GM12891 (cell line): ENCODE measurements at regions not wholly inside any gene's neighbourhood (a gene's known extent, or its start where the extent isn't known, plus 50 kb on each side); places are given as distances from the start of the nearest gene placed in this dataset.

Source experiments
- DNase-seq: peaks from one replicate; pipeline ENCODE4 v3.0.0; 2011; ENCODE audit warnings: low spot score; ENCODE audit not compliant: insufficient read length
- FAIRE-seq: peaks from 2 replicates; lab custom pipeline; 2011; peaks lifted over from hg19 to GRCh38; lab: Jason Lieb, UNC
- PAX5 ChIP-seq: IDR thresholded peaks from 2 replicates; pipeline ENCODE4 v1.6.1; 2011; ENCODE audit warnings: low read length, moderate library complexity, mild to moderate bottlenecking; ENCODE audit not compliant: insufficient read depth, severe bottlenecking
- POLR2A ChIP-seq: IDR thresholded peaks from 2 replicates; pipeline ENCODE4 v1.6.1; 2011; ENCODE audit warnings: low read depth, low read length, control low read depth
- POLR2AphosphoS5 ChIP-seq: IDR thresholded peaks from 2 replicates; pipeline ENCODE4 v1.6.1; 2011; ENCODE audit warnings: low read depth, low read length, control low read depth
- POU2F2 ChIP-seq: IDR thresholded peaks from 2 replicates; pipeline ENCODE4 v1.6.1; 2011; ENCODE audit warnings: low read depth, mild to moderate bottlenecking, control low read depth, low read length, moderate library complexity
- SPI1 ChIP-seq: IDR thresholded peaks from 2 replicates; pipeline ENCODE4 v1.6.1; 2011; ENCODE audit warnings: low read depth, low read length, control low read depth
- TAF1 ChIP-seq: IDR thresholded peaks from 2 replicates; pipeline ENCODE4 v1.6.1; 2011; ENCODE audit warnings: low read depth, low read length, control low read depth

DNA sequence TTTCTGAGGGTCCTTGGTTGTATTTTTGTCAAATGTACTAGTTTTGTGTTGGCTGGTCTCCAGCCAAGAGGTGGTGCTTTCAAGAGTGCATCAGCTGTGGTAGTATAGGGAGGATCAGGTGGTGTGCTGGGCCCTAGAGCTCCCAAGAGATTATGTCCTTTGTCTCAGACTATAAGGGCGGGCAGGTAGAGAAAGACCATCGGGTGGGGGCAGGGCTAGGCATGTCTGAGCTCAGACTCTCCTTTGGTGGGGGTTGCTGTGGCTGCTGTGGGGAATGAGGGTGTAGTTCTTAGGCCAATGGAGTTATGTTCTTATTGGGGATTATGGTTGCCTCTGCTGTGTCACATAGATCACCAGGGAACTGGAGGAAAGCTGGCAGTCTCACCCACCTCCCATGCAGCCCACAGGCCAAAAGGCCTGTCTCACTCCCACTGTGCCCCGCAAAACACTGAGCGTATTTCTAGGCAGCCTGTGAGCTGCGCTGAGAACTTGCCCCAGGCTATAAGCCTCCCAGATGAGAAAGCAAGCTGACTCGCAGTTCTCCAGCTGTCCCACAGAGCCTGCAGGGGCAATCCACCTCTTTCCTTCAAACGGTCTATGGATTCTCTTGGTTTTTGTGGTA is 1066.7 kb downstream of the GRM8 start:
- FAIRE-seq = no peak
- no peak for DNase-seq
- TF ChIP-seq TAF1 (no peak), POLR2AphosphoS5 (no peak), POU2F2 (no peak), PAX5 (no peak), SPI1 (no peak), POLR2A (no peak)

DNA sequence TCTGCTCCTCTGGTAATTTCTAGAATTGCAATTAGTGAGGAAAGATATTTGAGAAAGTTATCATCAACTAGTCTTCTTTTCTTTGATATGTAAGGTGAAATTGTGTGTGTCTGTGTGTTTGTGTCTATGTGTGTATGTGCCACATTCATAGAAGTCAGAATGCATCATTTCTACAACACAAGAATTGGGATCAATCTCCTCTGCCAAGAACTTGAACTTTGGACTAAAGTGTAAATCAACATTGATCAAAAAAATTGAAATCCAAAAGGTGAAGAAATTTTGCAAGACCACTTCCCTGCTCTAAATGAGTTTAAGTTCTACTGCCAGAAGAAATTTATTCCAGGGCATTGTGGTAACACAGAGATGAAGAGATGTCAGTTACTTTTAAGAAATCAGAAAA is 1072.8 kb downstream of the GRM8 start:
- no peak for DNase-seq
- no peak for TF ChIP-seq POU2F2
- TF ChIP-seq POLR2AphosphoS5 = no peak
- no peak for TF ChIP-seq SPI1
- TF ChIP-seq TAF1 = no peak
- TF ChIP-seq PAX5 = no peak
- no peak for TF ChIP-seq POLR2A
- no peak for FAIRE-seq

DNA sequence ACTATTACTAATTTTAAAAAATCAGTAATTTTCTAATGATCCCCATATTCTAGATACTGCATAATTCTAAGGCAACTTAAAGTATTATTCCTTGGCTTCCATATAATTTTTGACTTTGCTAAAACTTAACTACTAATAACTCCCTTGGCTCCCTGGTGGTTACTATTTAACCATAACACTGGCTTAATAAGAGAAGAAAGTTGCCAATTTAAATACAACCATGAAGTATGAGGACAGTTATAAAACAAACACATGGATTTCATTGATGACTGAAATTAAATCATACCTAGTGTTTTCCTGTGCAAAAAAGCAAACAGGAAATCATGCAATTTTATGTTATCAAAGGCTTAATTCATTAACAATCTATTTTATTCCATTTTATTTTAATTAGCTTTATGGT is 1073.9 kb downstream of the GRM8 start:
- no peak for FAIRE-seq
- TF ChIP-seq PAX5 (no peak), POLR2AphosphoS5 (no peak), POU2F2 (no peak), TAF1 (no peak), POLR2A (no peak), SPI1 (no peak)
- no peak for DNase-seq

DNA sequence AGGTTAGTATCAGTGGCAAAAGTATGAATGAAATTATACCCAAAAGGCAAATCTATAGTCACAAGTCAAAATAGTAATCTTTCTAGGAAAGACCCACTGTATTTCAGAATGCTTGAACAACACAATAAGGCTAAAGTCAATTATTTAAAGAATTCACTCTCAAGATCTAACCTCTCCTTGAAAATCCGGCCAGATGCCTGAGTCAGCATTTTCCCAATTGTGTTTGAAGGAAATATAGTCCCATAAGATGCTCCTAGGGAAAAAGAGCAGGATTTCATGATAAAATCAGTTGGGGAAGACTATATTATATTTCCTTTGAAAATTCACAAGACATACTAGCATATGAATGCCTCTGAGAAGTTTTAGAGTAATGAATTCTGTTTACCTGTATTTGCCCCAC is 1075.0 kb downstream of the GRM8 start:
- no peak for DNase-seq
- no peak for FAIRE-seq
- TF ChIP-seq SPI1 (no peak), POLR2AphosphoS5 (no peak), POLR2A (no peak), PAX5 (no peak), POU2F2 (no peak), TAF1 (no peak)

DNA sequence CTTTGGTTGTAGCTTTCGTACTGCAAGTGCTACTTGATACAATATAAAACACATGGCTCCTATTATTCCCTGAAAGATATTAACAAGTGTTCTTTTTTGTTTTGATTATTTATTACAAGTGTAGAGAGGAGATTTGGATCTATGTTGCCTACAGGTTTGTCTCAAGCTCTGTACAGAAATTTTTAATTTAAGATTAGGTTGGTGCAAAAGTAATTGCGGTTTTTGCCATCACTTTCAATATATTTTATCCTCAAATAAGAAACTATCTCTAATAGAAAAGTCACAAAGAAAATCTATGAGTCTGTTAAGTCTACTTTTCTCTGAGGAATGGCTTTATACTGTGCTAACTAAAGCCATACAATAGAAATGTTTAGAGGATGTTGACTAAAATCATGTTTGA is 1086.1 kb downstream of the GRM8 start:
- FAIRE-seq (no peak), DNase-seq (no peak)
- TF ChIP-seq PAX5 (no peak), POLR2A (no peak), TAF1 (no peak), POLR2AphosphoS5 (no peak), SPI1 (no peak), POU2F2 (no peak)

DNA sequence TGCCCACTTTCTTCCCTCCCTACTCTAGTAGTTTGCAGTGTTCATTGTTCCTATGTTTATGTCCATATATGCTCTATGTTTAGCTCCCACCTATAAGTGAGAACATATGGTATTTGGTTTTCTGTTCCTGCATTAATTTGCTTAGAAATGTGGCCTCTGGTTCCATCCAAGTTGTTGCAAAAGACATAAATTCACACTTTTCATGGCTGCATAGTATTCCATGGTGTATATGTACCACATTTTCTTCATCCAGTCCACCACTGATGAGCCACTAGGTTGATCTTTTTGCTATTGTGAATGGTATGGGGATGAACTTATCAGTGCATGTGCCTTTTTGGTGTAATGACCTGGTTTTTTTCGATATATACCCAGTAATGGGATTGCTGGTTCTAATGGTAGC is 1089.1 kb downstream of the GRM8 start:
- no peak for FAIRE-seq
- TF ChIP-seq POLR2A = no peak
- no peak for TF ChIP-seq POLR2AphosphoS5
- no peak for TF ChIP-seq POU2F2
- TF ChIP-seq SPI1 = no peak
- TF ChIP-seq PAX5 = no peak
- TF ChIP-seq TAF1 = no peak
- no peak for DNase-seq

DNA sequence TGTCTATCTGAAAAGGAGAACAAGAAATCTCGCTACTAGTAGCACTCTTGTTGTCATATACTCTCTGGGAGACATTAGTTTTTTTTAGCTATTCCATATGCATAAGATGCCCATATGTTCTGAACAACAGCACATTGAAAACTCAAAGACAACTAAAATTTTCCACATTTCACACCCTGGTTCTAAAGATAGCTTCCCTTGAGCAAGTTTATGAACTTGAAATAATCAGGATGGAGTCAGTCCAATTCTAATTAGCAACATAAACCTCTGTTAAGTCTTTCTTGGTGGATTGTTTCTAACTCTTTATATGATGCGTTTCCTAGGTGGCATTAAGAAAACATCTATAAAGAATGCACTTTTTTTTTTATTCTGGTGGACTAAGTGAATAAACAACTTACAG is 1095.3 kb downstream of the GRM8 start:
- FAIRE-seq (no peak), DNase-seq (no peak)
- no peak for TF ChIP-seq POU2F2
- no peak for TF ChIP-seq TAF1
- no peak for TF ChIP-seq POLR2AphosphoS5

DNA sequence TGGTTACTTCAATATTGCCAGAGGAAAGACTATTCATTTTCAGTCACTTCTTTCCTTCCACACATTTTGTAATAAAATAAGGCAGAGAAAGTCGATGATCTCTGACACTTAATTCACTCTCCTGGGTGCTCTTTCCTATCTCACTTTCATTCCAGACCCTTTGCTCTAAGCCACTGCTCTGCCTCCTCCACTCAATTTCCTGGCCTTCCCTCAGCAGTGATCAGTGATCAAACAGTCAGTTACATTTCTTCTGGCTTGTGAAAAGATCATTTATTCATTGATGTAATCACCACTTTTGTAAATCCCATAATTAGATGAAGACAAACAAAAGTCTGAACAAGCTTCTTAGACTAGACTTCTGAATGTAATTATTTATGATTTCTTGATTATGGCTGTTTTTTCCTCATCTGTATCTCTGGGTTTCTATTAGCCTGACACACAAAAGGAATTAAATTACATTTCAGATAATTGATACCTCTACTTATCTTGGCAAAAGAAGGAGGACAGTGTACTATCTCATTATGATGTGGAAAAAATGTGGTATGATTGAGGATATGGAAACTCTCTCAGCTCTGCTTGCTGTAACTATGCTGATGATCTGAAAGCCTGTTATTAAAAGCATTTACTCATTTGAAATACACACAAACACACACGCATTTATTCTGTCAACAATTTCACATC is 1102.3 kb downstream of the GRM8 start:
- TF ChIP-seq PAX5 = no peak
- no peak for TF ChIP-seq SPI1
- no peak for TF ChIP-seq POLR2AphosphoS5
- no peak for TF ChIP-seq POU2F2
- no peak for TF ChIP-seq TAF1
- TF ChIP-seq POLR2A = no peak
- FAIRE-seq (no peak), DNase-seq (no peak)

DNA sequence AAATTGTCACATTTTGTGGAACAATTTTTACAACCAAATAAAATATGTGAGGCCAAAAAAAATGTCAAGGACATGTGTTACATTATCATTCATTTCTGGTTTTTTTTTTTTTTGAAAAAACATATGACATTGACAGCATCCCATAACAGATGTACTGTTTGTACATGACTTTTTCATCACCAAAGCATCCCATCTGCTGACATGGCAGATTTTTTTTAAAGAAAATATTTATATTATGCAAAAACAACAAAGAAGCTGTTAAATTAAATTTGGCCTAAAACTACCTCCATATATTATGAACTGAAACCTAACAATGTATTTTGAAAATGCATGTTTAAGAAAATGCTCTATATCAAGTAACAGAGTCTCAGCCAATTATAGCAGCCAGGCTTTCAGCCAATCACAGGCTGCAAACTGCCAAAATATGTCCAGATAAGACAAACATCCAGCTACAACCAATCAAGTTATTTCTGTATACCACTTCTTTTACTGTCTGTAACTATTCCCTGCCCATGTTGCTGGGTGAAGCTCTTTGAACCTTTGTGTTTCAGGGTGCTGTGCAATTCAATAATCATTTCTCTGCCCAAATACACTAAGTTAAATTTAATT is 1111.8 kb downstream of the GRM8 start:
- DNase-seq = no peak
- no peak for TF ChIP-seq SPI1
- FAIRE-seq = no peak

DNA sequence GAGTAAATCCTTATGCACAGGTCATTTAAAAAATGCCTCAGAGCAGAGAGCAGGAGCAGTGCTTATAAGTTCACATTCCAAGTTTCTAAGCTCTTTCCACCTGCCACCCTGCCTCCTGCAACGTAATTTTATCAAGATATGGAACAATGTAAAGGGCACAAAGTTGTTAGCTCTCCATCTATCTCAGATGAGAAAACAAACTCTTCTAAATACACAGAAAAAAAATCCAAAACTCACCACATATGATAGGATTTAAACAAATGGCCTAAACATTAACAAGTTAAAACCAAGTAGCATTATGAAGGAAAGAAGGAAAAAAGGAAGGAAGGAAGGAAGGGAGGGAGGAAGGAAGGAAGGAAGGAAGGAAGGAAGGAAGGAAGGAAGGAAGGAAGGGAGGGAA is 1132.8 kb downstream of the GRM8 start:
- DNase-seq (no peak), FAIRE-seq (no peak)
- TF ChIP-seq PAX5 (no peak), POLR2AphosphoS5 (no peak), TAF1 (no peak), POLR2A (no peak), SPI1 (no peak), POU2F2 (no peak)
